M059J (cell line): ENCODE measurements at regions not wholly inside any gene's neighbourhood (a gene's known extent, or its start where the extent isn't known, plus 50 kb on each side); places are given as distances from the start of the nearest gene placed in this dataset.
"Not testable (repeated sequence)": the region's sequence is repeated elsewhere in the genome, so short reads cannot be mapped to it uniquely, and the experiment has no call there.

Source experiments
- DNase-seq: peaks from one replicate; pipeline ENCODE4 v3.0.0-alpha.2; 2012; ENCODE audit warnings: low read depth

GRCh38 chr7:138169441-138169851, 93.2 kb downstream of the AKR1D1 start:
- DNase-seq, result peak; percentile 51

- DNase-seq, result no peak
Observed at GRCh38 chr7:138170298-138170697, 94.0 kb downstream of the AKR1D1 start.

GRCh38 chr7:138170959-138171703, 94.9 kb downstream of the AKR1D1 start:
- DNase-seq, result peak; percentile 43

GRCh38 chr7:138173548-138173947, 97.3 kb downstream of the AKR1D1 start:
- DNase-seq, result no peak

GRCh38 chr7:138176060-138176459, 99.8 kb downstream of the AKR1D1 start:
- DNase-seq, result no peak

- DNase-seq, result peak; percentile 13
Observed at GRCh38 chr7:138184191-138184590, 107.9 kb downstream of the AKR1D1 start.

GRCh38 chr7:138185132-138185908, 109.1 kb downstream of the AKR1D1 start:
- DNase-seq, result no peak

- DNase-seq, result peak; percentile 91
Observed at GRCh38 chr7:138186951-138187351, 110.7 kb downstream of the AKR1D1 start.

GRCh38 chr7:138188290-138188858, 112.1 kb downstream of the AKR1D1 start:
- DNase-seq, result no peak

- DNase-seq, result no peak
Observed at GRCh38 chr7:138194567-138194966, 118.3 kb downstream of the AKR1D1 start.

GRCh38 chr7:138195151-138195571, 118.9 kb downstream of the AKR1D1 start:
- no peak for DNase-seq

- not testable (repeated sequence) for DNase-seq
Observed at GRCh38 chr7:138196503-138196946, 120.3 kb downstream of the AKR1D1 start.

GRCh38 chr7:138196971-138197896, 121.0 kb downstream of the AKR1D1 start:
- no peak for DNase-seq

- DNase-seq, result no peak
Observed at GRCh38 chr7:138204285-138204981, 128.2 kb downstream of the AKR1D1 start.

GRCh38 chr7:138204982-138205298, 128.7 kb downstream of the AKR1D1 start:
- no peak for DNase-seq

- DNase-seq, result no peak
Observed at GRCh38 chr7:138205614-138206150, 129.4 kb downstream of the AKR1D1 start.

- no peak for DNase-seq
Observed at GRCh38 chr7:138207555-138207971, 131.3 kb downstream of the AKR1D1 start.

- DNase-seq, result no peak
Observed at GRCh38 chr7:138208142-138208570, 131.9 kb downstream of the AKR1D1 start.

GRCh38 chr7:138208864-138209263, 132.6 kb downstream of the AKR1D1 start:
- no peak for DNase-seq

GRCh38 chr7:138212314-138212713, 136.1 kb downstream of the AKR1D1 start:
- no peak for DNase-seq

- DNase-seq, result no peak
Observed at GRCh38 chr7:138214926-138215325, 138.7 kb downstream of the AKR1D1 start.
